GM19023 (cell line): ENCODE measurements at regions not wholly inside any gene's neighbourhood (a gene's known extent, or its start where the extent isn't known, plus 50 kb on each side); places are given as distances from the start of the nearest gene placed in this dataset.
"Not testable (repeated sequence)": the region's sequence is repeated elsewhere in the genome, so short reads cannot be mapped to it uniquely, and the experiment has no call there.

Experiments
- ATAC-seq: cut with Tn5 transposase; IDR thresholded peaks from one replicate; pipeline ENCODE4 v1.9.1; 2021; ENCODE audit warnings: mild to moderate bottlenecking, moderate library complexity; ENCODE audit not compliant: unreplicated experiment

DNA sequence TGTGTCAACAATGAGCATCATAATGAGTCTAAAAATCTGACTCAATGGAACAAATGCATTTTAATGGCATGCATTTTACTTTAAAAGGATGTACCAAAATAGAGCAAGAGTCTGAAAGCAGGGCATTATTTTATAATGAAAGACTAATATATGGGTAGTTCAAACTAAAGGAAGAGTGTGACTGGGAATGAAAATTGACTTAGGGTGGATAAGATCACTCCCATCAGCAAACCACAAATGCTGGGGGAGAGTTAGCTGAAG, 114.7 kb downstream of the SOX4 start:
- ATAC-seq, result no peak

DNA sequence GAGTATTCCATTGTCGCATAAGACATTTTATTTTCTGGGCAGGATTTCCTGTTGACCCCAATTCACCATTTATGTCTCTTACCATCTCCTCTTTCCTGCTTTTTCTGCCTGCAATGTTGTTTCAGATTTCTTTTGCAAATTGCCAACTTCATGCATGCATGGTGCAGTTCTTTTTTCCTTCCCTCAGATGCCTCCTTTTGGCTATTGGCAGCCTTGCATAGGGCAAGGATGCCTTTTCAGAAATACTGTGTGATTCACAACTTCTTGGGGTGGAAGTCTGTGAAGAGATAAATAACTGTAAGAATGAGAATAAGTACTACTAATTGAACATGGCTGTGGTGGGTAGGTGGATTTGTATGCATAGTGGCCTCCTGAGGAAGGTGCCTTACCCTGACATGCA, 116.7 kb downstream of the SOX4 start:
- ATAC-seq, result no peak

DNA sequence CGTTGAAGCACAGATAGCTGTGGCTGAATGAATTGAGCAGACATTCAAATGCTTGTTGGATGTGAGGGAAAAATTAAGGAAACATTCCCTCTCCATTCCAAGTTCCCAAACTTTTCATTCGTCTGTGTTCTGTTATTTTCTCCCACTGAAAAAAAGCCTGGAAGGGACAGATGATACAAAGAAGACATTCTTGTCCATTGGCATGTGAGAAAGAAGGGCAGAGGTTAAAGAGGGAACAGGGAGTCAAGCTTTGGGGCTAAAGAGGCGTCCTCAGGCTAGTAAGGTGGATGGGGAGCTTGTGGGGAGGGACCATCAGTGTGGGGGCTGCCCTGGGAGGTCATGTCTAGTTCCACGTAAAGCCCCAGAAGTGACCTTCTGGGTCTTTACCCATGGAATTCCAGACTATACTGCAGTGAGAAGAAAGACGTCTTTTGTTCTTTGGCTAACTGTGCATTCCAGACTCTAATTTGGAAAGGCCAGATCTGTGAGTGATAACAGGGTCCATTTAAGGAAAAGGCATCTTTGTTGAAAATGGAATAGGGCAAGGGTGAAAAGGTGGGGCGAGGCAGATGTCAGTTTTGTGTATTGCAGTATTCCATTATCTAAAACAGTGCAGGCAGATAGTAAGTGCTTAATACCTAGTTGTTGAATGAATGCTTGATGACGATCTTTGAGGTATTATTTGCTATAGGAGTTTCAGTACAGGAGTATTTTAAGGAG, 117.5 kb downstream of the SOX4 start:
- no peak for ATAC-seq

DNA sequence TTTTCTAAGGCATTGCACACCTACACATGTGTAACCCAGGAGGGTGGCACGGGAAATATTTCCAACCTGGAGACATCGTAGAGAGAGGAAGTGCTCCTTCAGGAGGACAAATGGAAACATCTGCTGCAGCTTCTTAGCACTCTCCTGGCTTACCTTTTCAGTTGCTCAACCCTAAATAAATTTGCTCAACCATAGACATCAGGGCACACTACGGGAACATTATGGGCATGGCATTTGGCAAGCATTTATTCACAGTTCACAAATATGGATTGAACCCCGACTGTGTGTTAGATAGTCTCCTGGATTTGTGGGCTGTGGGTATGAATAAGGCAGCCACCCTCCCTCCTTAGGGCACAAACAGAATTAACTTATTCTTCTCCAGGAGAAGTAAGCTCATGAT, 118.7 kb downstream of the SOX4 start:
- ATAC-seq, result no peak

DNA sequence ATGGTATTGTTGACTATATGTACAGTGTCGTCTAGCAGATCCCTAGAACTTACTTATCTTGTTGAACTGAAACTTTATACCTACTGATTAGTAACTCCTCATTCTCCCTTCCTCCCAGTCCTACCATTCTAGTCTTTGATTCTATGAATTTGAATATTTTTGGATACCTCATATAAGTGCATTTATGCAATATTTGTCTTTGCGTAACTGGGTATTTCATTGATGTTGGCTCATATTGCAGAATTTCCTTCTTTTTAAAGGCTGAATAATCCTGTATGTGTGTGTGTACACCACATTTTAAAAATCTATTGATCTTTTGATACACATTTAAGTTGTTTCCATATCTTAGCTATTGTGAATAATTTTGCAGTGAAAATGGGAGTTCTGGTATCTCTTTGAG, 119.9 kb downstream of the SOX4 start:
- ATAC-seq, result no peak

DNA sequence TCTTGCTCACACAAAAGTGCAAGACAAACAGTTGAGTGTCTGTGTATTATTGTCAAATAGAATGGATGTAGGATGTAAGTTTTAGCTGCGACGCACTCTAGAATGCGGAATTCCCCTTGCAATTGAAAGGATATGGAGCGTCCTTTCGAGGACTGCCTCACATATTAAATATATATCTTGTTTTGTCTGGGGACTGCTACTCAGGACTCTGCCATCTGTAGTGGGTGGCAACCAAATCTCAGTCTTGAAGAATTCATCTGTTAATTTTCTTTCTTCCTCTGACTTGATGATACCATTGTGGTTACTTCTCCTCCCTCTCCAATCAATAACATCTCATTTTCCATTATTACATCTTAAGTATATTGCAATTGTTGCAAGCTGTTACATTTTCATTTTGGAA, 121.6 kb downstream of the SOX4 start:
- ATAC-seq, result no peak

DNA sequence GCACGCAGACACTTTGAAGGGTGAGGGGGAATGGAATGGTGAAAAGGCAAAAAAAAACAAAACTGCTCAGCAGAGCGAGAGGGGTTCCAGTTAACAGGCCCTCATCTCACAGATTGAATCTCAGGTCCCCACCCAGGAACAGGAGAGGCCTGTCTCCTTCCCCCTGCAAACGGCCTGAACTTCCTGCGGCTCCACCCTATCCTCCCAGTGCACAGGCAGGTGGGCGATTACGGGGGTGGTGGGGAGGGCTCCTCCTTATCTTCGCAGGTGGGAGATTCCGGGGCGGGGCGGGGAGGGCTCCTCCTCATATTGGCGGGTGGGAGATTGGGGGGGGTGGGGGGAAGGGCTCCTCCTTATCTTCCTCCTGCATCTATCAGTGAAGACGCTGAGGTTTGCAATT, 129.0 kb downstream of the SOX4 start:
- no peak for ATAC-seq

DNA sequence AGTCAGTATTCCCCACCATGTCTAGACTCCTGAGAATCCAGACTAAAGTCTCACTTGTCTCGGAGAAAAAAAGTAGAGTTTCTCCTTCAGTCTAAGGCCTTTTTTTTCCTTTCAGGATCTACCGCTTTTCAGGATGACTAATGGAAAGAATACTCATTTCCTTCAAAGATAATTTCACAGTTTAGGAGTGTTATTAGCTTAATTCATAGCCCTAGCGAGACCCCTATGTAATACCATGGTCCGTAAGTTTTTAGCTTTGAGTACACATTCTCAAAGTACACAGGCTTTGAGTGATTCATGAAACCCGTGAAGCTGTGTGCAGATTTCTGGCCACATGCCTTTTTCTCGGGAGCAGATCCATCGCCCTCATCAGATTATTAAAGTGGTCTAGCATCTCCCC, 133.1 kb downstream of the SOX4 start:
- no peak for ATAC-seq

DNA sequence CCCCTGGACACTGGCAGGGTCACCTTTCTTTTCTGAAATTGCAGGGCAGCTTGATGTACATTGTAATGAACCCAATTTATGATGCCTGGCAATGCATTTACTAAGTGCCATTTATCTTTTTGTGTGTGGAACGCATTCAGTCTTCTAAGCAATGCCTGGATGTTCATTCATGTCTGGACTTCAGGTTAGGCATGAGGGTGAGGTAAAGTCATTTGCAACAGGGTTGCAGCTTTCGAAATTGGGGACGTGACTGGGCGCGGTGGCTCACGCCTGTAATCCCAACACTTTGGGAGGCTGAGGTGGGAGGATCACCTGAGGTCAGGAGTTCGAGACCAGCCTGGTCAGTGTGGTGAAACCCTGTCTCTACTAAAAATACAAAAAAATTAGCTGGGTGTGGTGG, 134.6 kb downstream of the SOX4 start:
- ATAC-seq, result no peak

DNA sequence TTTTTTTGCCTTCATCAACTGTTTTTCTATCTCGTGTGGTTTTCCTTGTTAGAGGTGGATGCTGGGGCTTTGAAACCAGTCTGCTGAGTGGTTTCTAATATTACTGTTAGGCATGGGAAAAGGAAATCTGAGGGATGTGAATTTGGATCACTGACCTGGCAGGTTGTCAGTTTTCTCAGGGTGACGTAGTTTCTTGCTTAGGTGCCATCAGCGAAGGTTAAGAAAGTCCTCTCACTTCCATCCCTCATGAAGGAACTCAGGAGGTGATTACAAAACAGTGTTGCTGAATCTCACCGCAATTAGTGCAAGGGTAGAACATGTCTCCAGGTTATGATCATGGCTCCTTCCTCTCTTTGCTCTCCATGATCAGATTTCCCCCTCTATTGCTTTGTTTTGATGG, 135.9 kb downstream of the SOX4 start:
- ATAC-seq, result no peak

DNA sequence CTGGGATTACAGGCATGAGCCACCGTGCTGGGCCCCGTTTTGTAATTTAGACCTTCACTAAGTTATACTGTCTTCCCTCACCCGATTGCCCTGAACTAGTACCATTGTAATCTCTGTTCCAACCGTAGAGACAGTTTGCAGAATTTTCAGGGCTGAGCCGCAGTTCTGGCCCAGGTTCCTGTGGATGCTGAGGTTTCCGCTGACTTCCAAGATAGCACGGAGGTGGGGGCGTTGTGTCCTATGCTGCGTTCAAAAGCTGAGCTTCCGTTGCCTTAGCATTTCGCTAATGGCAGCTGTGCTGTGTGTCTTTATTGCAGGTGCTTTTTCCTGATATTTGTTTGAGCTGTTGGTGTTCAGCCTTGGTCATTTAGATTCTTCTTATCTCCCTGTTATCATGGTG, 137.0 kb downstream of the SOX4 start:
- ATAC-seq, result no peak

DNA sequence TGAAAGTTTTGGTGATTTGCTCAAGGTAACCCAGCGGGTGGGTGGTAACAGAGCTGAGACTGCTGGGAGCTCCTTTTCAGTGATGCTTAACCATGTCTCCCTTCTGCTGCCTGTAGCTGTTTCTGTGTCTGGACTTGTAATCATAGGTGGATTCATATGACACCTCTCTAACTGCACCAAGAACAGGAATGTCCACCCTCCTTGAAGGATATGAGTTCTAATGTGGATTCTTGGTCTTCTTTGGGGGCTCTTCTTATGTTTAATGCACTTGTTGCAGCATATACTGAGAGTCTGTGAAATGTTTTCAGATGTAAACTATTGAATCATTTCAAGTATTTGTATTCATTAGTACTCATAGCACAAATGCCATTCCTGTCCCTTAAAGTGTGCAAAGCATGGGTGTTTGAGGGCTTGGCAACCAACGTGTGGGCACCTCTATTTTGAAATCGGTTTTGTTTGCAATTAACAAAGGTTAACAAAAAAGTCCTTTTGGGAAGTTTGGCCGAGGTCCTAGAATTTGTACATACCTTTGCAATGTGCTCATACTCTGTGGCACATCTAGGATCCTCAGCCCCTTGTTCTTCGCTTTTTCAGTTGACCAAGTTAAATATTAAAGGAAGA, 138.0 kb downstream of the SOX4 start:
- ATAC-seq, result no peak

DNA sequence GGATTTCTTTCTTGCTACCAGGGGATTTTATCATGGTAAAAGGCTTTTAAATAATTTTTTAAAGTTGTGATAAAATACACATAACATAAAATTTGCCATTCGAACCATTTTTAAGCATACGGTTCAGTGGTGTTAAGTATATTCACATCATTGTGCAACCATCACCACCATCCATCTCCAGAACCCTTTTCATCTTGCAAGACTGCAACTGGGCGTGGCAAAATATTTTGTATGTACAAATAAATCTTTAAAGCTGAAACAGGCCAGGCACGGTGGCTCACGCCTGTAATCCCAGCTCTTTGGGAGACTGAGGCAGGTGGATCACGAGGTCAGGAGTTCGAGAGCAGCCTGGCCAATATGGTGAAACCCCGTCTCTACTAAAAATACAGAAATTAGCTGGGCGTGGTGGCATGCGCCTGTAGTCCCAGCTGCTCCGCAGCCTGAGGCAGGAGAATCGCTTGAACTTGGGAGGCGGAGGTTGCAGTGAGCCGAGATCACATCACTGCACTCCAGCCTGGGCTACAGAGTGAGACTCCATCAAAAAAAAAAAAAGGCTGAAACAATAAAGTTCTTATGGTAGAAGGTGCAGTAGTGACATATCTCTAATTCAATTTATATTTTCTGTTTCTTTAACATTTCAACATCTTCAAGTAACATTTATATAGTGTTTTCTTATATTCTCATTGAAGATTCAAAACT, 138.6 kb downstream of the SOX4 start:
- ATAC-seq, result not testable (repeated sequence)

DNA sequence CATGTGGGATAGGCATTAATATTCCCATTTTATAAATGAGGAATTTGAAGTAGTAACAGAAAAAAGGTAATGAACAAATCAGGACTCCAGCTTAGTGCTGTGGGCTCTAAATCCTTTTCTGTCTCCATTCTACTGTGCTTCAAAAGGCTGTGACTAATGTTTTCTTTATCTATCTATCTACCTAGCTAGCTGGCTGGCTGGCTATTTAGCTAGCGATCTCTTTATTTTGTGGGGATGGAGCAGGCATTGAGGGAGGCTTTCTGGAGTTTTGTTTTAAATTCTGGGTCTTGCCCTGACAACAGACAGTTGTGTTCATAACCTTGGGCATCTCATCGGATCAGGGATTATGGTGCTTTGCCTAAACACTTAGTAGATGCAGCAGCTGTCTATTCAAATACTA, 139.2 kb downstream of the SOX4 start:
- no peak for ATAC-seq

DNA sequence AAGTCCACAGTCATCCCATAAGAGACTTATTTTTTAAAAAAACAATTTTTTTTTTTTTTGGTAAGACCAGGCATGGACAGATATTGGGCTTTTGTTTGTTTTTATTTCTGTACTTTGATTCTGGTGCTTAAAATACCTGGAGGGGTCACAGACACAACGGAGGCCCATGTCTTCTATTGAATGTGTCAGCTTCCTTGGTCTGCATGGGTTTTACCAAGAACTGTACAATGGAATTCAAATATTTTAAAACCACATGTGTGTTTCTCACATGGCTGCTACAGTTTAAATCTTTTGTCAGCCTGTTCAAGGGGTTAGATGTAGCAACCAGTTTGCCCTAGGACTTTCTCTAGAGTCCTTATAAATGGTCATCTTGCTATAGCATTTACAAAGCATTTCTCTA, 139.8 kb downstream of the SOX4 start:
- ATAC-seq, result no peak

DNA sequence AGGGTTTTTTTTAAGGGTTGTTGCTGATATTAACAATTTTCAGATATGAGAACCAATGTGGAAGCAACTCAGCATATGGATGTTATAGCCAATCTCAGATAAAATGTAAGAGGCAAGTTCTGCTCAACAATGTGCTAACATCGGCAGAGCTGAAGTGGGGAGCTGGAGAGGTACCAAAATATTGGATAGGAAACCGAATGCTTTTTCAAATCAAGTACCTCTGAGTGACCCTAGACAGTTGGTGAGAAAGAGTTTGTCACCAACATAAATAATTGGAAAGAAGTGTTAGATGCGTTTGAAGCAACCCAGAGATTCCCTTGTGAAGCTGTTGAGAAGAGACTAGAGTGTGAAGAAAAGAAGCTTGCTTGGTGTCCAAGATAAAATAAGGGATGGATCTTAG, 140.7 kb downstream of the SOX4 start:
- ATAC-seq, result no peak

DNA sequence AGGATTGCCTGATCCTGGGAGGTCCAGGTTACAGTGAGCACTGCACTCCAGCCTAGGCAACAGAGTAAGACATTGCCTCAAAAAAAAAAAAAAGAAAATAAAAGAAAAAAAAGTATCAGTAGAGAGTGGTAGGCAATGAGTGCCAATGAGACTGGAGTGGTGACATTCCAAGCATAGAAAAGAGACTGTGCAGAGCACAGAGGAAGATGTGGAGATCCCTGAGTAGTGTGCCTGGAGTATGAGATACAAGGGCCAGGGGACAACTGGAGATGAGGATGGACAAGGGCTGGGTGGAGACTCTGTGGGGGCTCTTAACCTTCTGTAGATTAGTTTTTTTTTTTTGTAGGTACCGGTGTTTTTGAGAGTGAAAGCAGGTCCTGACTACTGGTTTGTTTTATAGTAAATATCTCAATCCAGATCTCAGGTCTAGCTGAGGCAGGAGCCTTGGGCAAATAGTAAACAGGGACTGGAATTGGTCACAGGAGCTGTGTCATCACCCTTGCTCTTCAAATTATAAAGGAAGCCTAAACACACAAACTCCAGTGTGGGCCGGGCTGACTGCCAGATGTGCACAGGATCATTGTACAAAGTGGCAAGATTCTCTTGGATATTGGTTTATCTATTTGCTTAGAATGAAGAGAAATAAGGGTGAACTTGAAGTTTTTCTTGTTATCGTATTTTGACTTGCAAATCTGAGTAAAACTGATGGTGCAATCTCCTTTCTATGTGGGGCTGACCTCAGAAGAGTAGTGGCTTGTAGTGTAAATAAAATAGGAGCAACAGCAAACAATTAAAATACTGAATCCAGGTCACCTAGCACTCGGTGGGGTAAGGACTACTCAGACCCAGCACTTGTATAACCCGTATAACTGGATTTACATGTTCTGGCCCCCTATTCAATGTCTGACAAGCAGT, 144.9 kb downstream of the SOX4 start:
- ATAC-seq, result no peak

DNA sequence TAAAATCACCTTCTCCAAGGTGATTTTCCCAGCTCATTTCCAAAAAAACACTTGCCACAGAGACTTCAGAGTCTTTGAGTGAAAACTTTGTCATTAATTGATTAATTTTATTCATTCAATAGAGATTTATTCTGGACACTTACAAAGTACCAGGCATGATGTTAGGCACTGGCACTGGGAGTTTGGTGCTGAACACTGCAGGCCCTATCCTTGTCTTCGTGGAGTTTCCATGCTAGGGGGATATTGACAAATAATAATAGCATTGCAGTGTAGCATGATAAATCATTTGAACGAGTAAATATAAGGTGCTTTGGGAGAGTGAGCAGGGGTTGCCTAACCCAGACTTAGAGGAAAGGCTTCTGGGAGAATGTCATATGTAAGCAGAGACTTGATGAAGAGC, 145.7 kb downstream of the SOX4 start:
- no peak for ATAC-seq

DNA sequence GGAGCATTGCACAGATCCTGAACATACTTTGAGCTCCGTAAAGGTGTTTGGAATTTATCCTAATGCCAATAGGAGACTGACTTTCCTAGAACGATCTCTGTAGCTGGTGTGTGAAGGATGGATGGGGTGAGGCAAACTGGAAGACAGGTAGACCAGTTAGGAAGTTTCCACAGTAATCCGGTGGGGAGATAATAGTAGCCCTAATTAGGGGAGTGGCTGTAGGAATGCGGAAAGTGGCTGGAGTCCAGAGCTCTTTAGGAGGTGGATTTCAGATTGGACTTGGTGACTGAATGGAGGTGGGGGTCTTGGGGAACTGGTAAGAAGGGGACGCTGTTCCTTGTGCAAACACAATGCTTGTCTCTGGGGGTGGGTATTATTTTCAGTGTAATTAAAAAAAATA, 146.3 kb downstream of the SOX4 start:
- ATAC-seq, result no peak

DNA sequence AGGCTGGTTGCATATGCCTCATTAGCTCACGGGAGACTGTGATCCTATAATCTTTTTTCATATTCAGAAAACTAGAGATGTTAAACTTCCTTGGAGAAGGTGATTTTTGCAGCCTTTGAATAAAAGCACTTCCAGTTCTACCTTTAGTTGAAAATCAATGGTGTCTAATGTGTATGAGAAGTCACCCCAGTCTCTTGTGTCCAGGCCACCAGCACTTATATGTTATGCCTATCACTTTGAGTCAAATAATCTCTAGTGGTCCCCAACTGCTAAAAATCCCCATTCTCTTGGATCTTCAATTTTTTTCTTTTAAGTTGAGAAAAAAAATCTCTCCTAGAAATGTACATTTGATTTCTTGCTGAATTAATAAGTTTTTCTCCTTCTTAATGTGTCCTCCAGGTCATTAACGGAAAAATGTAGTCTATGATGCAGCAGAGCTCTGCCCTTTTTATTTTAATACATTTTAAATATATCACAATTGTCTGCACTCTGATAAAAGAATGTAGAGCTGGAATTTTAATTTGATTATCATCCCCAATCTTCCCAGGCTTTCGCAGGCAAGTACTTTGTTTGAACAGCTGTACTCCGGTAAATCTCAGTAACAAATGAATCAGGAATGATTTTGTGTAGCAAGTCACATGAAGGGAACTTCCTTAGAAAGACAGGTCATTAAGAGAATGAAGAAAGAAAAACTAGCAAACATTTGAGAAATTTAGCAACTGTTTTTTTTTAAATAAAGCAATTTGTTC, 147.0 kb downstream of the SOX4 start:
- no peak for ATAC-seq
